ENCODE measurements at regions not wholly inside any gene's neighbourhood (a gene's known extent, or its start where the extent isn't known, plus 50 kb on each side); places are given as distances from the start of the nearest gene placed in this dataset.
A peak's percentile ranks its signal among the peaks of the same experiment; 100 is the strongest.
"Not testable (repeated sequence)": the region's sequence is repeated elsewhere in the genome, so short reads cannot be mapped to it uniquely, and the experiment has no call there.

GRCh38 chr13:80070024-80070703 lies 270.8 kb downstream of the SPRY2 start:
- no peak for DNase-seq

GRCh38 chr13:80069374-80069773 lies 271.6 kb downstream of the SPRY2 start:
- DNase-seq, result no peak

- no peak for DNase-seq
Measured at GRCh38 chr13:80065996-80066395, 274.9 kb downstream of the SPRY2 start.

- not testable (repeated sequence) for DNase-seq
Measured at GRCh38 chr13:80062416-80062815, 278.5 kb downstream of the SPRY2 start.

- DNase-seq, result no peak
Measured at GRCh38 chr13:80059789-80060188, 281.1 kb downstream of the SPRY2 start.

GRCh38 chr13:80058626-80059025 lies 282.3 kb downstream of the SPRY2 start:
- DNase-seq, result no peak

- no peak for DNase-seq
Measured at GRCh38 chr13:80055847-80056246, 285.1 kb downstream of the SPRY2 start.

GRCh38 chr13:80054806-80055205 lies 286.1 kb downstream of the SPRY2 start:
- no peak for DNase-seq

GRCh38 chr13:80052286-80052685 lies 288.6 kb downstream of the SPRY2 start:
- DNase-seq, result no peak

GRCh38 chr13:80050252-80050651 lies 290.7 kb downstream of the SPRY2 start:
- no peak for DNase-seq

- peak; percentile 88 for DNase-seq
Measured at GRCh38 chr13:80048802-80049201, 292.1 kb downstream of the SPRY2 start.

- DNase-seq, result no peak
Measured at GRCh38 chr13:80048030-80048429, 292.9 kb downstream of the SPRY2 start.

GRCh38 chr13:80047406-80047805 lies 293.5 kb downstream of the SPRY2 start:
- peak; percentile 28 for DNase-seq

- DNase-seq, result no peak
Measured at GRCh38 chr13:80040981-80041317, 300.0 kb downstream of the SPRY2 start.

- no peak for DNase-seq
Measured at GRCh38 chr13:80040196-80040980, 300.5 kb downstream of the SPRY2 start.

- no peak for DNase-seq
Measured at GRCh38 chr13:80039000-80039399, 301.9 kb downstream of the SPRY2 start.

GRCh38 chr13:80038371-80038770 lies 302.6 kb downstream of the SPRY2 start:
- DNase-seq, result no peak

GRCh38 chr13:80037505-80037888 lies 303.4 kb downstream of the SPRY2 start:
- DNase-seq, result no peak

- no peak for DNase-seq
Measured at GRCh38 chr13:80036845-80037504, 304.0 kb downstream of the SPRY2 start.

GRCh38 chr13:80035096-80035495 lies 305.8 kb downstream of the SPRY2 start:
- no peak for DNase-seq

- no peak for DNase-seq
Measured at GRCh38 chr13:80033951-80034350, 307.0 kb downstream of the SPRY2 start.

- no peak for DNase-seq
Measured at GRCh38 chr13:80033286-80033685, 307.6 kb downstream of the SPRY2 start.

- no peak for DNase-seq
Measured at GRCh38 chr13:80030491-80030890, 310.4 kb downstream of the SPRY2 start.

GRCh38 chr13:80029170-80029569 lies 311.8 kb downstream of the SPRY2 start:
- DNase-seq, result no peak
